Activated CD8-positive, alpha-beta memory T cell treated with anti-CD3 and anti-CD28 coated beads, Interleukin-2, amount 50 U/mL, for 4 hours (primary cell): ENCODE measurements at regions not wholly inside any gene's neighbourhood (a gene's known extent, or its start where the extent isn't known, plus 50 kb on each side); places are given as distances from the start of the nearest gene placed in this dataset.
"Not testable (repeated sequence)": the region's sequence is repeated elsewhere in the genome, so short reads cannot be mapped to it uniquely, and the experiment has no call there.

Experiments used
- DNase-seq: peaks from one replicate; pipeline ENCODE4 v3.0.0-alpha.2; 2020

- DNase-seq, result no peak
These were observed 366.1 kb upstream of the ANKRD30A start for GRCh38 chr10:36759141-36759805.

DNA sequence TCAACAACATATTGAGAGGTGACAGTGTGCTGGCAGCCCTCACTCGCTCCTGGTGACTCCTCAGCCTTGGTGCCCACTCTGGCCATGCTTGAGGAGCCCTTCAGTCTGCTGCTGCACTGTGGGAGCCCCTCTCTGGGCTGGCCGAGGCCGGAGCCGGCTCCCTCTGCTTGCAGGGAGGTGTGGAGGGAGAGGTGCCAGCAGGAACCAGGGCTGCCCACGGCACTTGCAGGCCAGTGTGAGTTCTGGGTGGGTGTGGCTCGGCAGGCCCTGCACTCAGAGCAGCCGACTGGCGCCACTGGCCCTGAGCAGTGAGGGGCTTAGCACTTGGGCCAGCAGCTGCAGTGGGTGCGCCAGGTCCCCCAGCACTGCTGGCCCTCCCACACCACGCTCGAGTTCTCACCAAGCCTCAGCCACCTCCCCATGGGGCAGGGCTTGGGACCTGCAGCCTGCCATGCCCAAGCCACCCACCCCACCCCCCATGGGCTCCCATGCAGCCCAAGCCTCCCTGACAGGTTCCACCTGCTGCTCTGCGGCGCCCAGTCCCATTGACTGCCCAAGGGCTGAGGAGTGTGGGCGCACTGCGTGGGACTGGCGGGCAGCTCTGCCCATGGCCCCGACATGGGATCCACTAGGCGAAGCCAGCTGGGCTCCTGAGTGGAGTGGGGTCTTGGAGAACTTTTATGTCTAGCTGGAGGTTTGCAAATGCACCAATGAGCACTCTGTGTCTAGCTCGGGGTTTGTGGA is 377.1 kb upstream of the ANKRD30A start:
- DNase-seq, result no peak

- no peak for DNase-seq
These were observed 385.4 kb upstream of the ANKRD30A start for GRCh38 chr10:36739884-36740445.

- no peak for DNase-seq
These were observed 386.5 kb upstream of the ANKRD30A start for GRCh38 chr10:36738738-36739431.

- DNase-seq, result no peak
These were observed 389.1 kb upstream of the ANKRD30A start for GRCh38 chr10:36736311-36736710.

GRCh38 chr10:36734590-36734989 is 390.8 kb upstream of the ANKRD30A start:
- DNase-seq, result not testable (repeated sequence)

DNA sequence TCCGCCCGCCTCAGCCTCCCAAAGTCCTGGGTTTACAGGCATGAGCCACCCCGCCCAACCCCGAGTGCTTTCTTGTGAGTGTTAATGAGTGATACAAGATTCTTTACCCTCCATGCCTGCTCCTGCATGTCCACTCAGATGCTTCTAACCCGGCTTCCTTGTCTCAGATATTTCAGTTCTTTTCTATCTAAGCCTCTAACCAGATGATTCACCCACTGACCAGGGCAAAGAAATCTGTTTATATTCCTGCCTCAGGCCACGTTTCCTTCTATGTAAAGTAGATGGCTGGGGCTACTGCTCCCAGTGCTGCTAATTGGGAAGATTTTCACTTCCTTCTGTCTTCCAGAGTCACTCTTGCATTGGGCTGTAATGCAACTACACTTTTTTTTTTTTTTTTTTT is 395.1 kb upstream of the ANKRD30A start:
- no peak for DNase-seq

GRCh38 chr10:36728626-36729025 is 396.8 kb upstream of the ANKRD30A start:
- no peak for DNase-seq

GRCh38 chr10:36725581-36726520 is 399.5 kb upstream of the ANKRD30A start:
- DNase-seq, result no peak

DNA sequence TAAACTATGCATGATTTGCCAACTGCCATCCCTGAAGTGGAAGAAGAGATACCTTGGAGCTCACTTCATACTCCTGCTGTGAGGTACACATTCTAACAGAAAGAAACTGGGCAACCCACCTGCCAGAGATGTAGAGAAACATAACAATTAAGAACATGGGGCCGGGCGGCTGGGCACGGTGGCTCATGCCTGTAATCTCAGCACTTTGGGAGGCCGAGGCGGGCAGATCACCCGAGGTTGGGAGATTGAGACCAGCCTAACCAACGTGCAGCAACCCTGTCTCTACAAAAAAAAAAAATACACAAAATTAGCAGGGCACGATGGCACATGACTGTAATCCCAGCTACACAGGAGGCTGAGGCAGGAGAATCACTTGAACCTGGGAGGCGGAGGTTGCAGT is 402.6 kb upstream of the ANKRD30A start:
- DNase-seq, result no peak

GRCh38 chr10:36721871-36722270 is 403.5 kb upstream of the ANKRD30A start:
- no peak for DNase-seq

GRCh38 chr10:36720895-36721294 is 404.5 kb upstream of the ANKRD30A start:
- no peak for DNase-seq

GRCh38 chr10:36717118-36717517 is 408.3 kb upstream of the ANKRD30A start:
- no peak for DNase-seq

GRCh38 chr10:36716291-36716690 is 409.1 kb upstream of the ANKRD30A start:
- no peak for DNase-seq

- DNase-seq, result no peak
These were observed 412.7 kb upstream of the ANKRD30A start for GRCh38 chr10:36712695-36713094.

DNA sequence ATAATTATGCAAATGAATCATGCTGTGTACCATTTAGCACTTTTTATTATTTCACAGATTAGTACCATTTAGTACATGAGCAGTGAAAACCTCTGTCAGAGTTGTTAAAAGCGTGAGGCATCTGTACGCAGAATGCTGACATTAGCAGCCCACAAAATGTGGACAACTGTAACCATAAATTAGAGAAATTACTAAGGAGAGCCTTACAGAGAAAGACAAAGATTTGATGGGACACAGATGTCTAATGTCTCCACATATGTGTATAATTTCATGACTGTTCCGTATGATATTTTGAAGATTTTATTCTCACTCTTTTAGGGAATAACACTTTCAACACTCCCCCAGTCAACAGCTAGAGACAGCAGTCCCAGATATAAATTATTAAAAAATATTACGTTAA is 414.0 kb upstream of the ANKRD30A start:
- no peak for DNase-seq

DNA sequence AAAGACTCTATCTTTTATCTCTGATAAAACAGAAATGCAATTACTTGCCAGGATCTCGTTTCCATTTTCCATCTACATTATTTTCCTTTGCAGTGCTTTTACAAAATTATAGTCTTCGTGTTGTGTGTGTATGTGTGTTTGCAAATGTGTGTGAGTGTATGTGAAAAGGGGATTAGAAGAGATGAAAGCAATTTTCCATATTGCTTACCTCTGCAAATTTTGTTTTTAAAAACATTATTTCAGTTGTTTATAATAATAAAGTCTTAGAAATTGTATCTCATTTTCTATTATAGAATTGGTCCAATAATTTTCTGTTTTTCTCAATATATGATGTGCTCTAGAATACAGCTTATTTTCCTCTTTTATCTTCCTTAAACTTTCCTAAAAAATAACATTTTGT is 421.3 kb upstream of the ANKRD30A start:
- DNase-seq, result no peak

DNA sequence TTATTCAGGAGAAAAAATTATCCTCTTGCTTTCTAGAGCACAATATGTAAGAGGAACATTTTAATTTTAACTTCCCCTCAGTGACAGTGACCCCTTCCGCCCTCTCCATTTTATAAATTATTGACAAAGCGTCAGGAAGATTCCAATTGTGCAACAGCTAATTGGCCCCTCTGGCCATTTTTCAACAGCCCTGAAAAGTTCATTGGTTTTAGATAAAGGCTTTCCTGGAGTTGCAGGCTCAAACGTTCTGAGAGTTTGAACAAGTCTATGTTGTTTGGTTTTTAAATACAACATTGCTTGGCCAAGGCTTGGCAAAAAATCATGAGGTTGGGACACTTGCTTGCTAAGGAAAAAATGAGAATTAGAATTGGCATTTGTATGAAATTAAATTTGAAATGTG is 422.2 kb upstream of the ANKRD30A start:
- no peak for DNase-seq

DNA sequence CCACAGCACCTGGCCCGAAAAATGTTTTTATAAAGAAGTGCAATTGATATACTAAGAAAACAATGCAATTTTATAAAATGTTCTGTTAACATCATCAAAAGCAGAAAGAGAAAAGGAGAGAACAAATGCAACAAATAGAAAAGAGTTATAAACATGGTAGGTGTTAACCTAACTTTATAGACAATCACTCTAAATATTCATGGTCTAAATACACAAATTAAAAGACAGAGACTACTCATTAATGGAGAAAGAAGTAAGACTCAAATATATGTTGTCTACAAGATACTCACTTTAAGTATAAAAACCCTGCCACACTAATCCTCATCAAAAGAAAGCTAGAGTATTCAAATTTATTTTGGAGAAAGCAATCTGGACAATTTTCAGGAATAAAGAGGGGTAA is 425.3 kb upstream of the ANKRD30A start:
- no peak for DNase-seq

DNA sequence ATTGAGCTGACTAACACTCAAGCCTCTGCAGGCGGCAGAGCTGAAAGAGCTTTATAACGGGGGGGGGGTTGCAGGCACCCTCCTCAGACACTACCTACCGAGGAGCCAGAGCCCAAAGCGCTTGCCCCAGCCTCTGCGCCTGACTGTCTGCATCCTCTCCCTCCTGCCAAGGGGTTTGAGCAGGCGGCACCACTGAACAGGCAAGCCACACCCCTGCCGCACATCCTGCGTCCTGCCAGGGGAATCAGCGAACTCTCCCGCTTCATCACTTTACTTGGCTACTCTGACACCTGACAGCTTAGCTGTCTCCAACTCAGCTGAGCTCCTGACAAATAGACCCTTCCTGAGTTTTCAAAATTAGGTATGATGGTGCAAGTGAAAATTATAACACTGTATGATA is 432.6 kb upstream of the ANKRD30A start:
- no peak for DNase-seq

GRCh38 chr10:36688717-36689116 is 436.7 kb upstream of the ANKRD30A start:
- DNase-seq, result no peak

DNA sequence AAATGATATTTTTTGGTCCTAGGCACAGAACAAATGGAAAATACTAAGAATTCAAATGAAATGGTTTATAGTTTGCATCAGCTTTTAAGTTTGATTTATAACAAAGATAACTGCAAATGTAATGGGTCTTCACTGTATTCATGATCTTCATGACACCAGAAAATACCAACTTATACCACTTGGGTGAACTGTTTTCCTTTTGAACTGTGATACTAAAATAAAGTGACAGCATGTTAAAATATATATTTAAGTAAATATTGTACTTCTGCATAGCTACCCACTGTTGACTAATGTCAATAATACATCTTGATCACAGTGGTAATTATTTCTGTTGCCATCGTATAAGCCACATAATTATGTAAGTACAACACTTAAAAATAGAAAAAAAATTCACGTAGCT is 442.0 kb upstream of the ANKRD30A start:
- DNase-seq, result no peak
